GM19397 (cell line): ENCODE measurements at regions not wholly inside any gene's neighbourhood (a gene's known extent, or its start where the extent isn't known, plus 50 kb on each side); places are given as distances from the start of the nearest gene placed in this dataset.

Experiments used
- ATAC-seq: cut with Tn5 transposase; IDR thresholded peaks from one replicate; pipeline ENCODE4 v1.9.1; 2021; ENCODE audit warnings: mild to moderate bottlenecking, moderate library complexity; ENCODE audit not compliant: unreplicated experiment

- ATAC-seq, result no peak
These were observed 387.8 kb downstream of the DCAF12L2 start for GRCh38 chrX:125778261-125778660.

GRCh38 chrX:125782184-125782583 is 383.9 kb downstream of the DCAF12L2 start:
- ATAC-seq, result no peak

- ATAC-seq, result no peak
These were observed 379.8 kb downstream of the DCAF12L2 start for GRCh38 chrX:125786316-125786715.

GRCh38 chrX:125791787-125792186 is 374.3 kb downstream of the DCAF12L2 start:
- no peak for ATAC-seq

GRCh38 chrX:125810856-125811255 is 355.2 kb downstream of the DCAF12L2 start:
- ATAC-seq, result no peak

GRCh38 chrX:125826080-125826479 is 340.0 kb downstream of the DCAF12L2 start:
- no peak for ATAC-seq

GRCh38 chrX:125826774-125827451 is 339.2 kb downstream of the DCAF12L2 start:
- ATAC-seq, result no peak

GRCh38 chrX:125846271-125846670 is 319.8 kb downstream of the DCAF12L2 start:
- no peak for ATAC-seq

GRCh38 chrX:125850693-125851092 is 315.4 kb downstream of the DCAF12L2 start:
- no peak for ATAC-seq

GRCh38 chrX:125883169-125883568 is 282.9 kb downstream of the DCAF12L2 start:
- no peak for ATAC-seq

GRCh38 chrX:125894947-125895346 is 271.1 kb downstream of the DCAF12L2 start:
- ATAC-seq, result no peak

- ATAC-seq, result no peak
These were observed 270.6 kb downstream of the DCAF12L2 start for GRCh38 chrX:125895518-125895917.

- no peak for ATAC-seq
These were observed 239.8 kb downstream of the DCAF12L2 start for GRCh38 chrX:125926295-125926694.

GRCh38 chrX:125940985-125941384 is 225.1 kb downstream of the DCAF12L2 start:
- ATAC-seq, result no peak

GRCh38 chrX:125947501-125947900 is 218.6 kb downstream of the DCAF12L2 start:
- ATAC-seq, result no peak

- no peak for ATAC-seq
These were observed 213.1 kb downstream of the DCAF12L2 start for GRCh38 chrX:125952973-125953372.

- ATAC-seq, result no peak
These were observed 212.3 kb downstream of the DCAF12L2 start for GRCh38 chrX:125953814-125954213.

GRCh38 chrX:125954236-125954635 is 211.9 kb downstream of the DCAF12L2 start:
- ATAC-seq, result no peak

GRCh38 chrX:125977851-125978250 is 188.2 kb downstream of the DCAF12L2 start:
- no peak for ATAC-seq

GRCh38 chrX:125998432-125998831 is 167.7 kb downstream of the DCAF12L2 start:
- no peak for ATAC-seq

- ATAC-seq, result no peak
These were observed 138.9 kb downstream of the DCAF12L2 start for GRCh38 chrX:126027229-126027628.

- ATAC-seq, result no peak
These were observed 136.1 kb downstream of the DCAF12L2 start for GRCh38 chrX:126030021-126030420.

- ATAC-seq, result no peak
These were observed 102.1 kb downstream of the DCAF12L2 start for GRCh38 chrX:126063984-126064383.
